ENCODE measurements at regions not wholly inside any gene's neighbourhood (a gene's known extent, or its start where the extent isn't known, plus 50 kb on each side); places are given as distances from the start of the nearest gene placed in this dataset.

DNA sequence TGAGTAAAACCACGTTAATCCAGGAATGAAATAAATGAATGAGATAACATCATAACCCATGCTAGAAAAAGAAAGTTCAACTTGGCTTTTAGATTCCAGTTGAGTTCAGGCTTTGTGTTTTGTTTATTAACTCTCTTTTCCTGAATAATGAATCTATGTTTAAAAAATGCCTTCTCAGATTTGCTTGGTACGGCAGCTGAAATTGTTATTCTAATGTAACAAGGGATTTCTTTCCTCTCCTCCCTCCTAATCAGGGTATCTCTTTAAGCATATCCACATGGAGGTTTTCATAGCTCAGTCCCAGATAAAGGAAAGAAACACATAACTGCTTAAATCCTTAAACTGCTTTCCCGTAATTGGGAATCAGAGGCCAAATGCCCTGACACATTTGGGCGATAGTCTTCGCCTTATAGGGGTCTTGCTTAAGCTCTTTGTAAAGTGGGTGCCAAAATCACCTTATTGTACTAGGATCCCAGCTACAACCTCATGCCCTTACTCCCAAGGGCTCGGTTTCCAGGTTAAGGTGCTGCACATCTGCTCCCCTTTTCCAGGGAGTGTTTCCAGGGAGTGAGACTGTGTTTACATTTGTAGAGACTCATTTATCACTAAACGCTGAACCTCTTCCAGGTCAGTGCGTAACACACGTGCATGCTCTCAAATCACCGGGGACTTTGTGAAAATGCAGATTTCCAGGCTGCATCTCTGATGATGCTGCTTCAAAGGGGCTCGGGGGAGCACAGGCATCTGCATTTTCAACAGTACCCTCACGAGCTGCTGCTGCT lies 142.8 kb upstream of the FOXF1 start:
- TF ChIP-seq, protein P1, sequence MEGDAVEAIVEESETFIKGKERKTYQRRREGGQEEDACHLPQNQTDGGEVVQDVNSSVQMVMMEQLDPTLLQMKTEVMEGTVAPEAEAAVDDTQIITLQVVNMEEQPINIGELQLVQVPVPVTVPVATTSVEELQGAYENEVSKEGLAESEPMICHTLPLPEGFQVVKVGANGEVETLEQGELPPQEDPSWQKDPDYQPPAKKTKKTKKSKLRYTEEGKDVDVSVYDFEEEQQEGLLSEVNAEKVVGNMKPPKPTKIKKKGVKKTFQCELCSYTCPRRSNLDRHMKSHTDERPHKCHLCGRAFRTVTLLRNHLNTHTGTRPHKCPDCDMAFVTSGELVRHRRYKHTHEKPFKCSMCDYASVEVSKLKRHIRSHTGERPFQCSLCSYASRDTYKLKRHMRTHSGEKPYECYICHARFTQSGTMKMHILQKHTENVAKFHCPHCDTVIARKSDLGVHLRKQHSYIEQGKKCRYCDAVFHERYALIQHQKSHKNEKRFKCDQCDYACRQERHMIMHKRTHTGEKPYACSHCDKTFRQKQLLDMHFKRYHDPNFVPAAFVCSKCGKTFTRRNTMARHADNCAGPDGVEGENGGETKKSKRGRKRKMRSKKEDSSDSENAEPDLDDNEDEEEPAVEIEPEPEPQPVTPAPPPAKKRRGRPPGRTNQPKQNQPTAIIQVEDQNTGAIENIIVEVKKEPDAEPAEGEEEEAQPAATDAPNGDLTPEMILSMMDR (IDR thresholded peaks at IDR 0.05; ENCODE audit: low read depth, low read length, poor library complexity, severe bottlenecking) = no peak
- TF ChIP-seq EZH2phosphoT487 (IDR thresholded peaks at IDR 0.05; ENCODE audit: borderline replicate concordance, low read length) = no peak

Data from DOHH2 (cell line).